Parathyroid adenoma (tissue), 2 donors: ENCODE measurements at regions not wholly inside any gene's neighbourhood (a gene's known extent, or its start where the extent isn't known, plus 50 kb on each side); places are given as distances from the start of the nearest gene placed in this dataset.

ENCODE experiments used
- H2AFZ ChIP-seq: fragments of 300-600 bp; sonication (generic); one replicate; pipeline ENCODE4 v1.7.0; 2017; ENCODE audit warnings: antibody characterized with exemption, mild to moderate bottlenecking
- H3K27ac ChIP-seq: fragments of 300-600 bp; sonication (generic); one replicate; pipeline ENCODE4 v1.7.0; 2017
- H3K27me3 ChIP-seq: fragments of 300-600 bp; sonication (generic); one replicate; pipeline ENCODE4 v1.7.0; 2017; ENCODE audit warnings: low read length; ENCODE audit not compliant: control insufficient read depth, insufficient read depth
- H3K36me3 ChIP-seq: fragments of 300-600 bp; sonication (generic); one replicate; pipeline ENCODE4 v1.7.0; 2017; ENCODE audit warnings: low read length; ENCODE audit not compliant: control insufficient read depth, insufficient read depth
- H3K4me1 ChIP-seq: fragments of 300-600 bp; sonication (generic); one replicate; pipeline ENCODE4 v1.7.0; 2017; ENCODE audit warnings: control low read depth
- H3K4me2 ChIP-seq: fragments of 300-600 bp; sonication (generic); one replicate; pipeline ENCODE4 v1.7.0; 2017; ENCODE audit warnings: low read length
- H3K4me3 ChIP-seq: fragments of 300-600 bp; sonication (generic); one replicate; pipeline ENCODE4 v1.7.0; 2017; ENCODE audit warnings: low read depth, low read length
- H3K79me2 ChIP-seq: fragments of 300-600 bp; sonication (generic); one replicate; pipeline ENCODE4 v1.7.0; 2017; ENCODE audit warnings: control low read depth
- H3K9ac ChIP-seq: fragments of 300-600 bp; sonication (generic); one replicate; pipeline ENCODE4 v1.7.0; 2017; ENCODE audit warnings: mild to moderate bottlenecking
- H3K9me3 ChIP-seq: fragments of 300-600 bp; sonication (generic); one replicate; pipeline ENCODE4 v1.7.0; 2017; ENCODE audit warnings: low read length; ENCODE audit not compliant: control insufficient read depth
- TF ChIP-seq, protein P1 (sequence below): fragments of 300-600 bp; sonication (generic); IDR thresholded peaks from one replicate; pipeline ENCODE4 v1.7.0; 2017; ENCODE audit warnings: antibody characterized with exemption, mild to moderate bottlenecking
- donor health status: primary hyperparathyroidism.

GRCh38 chr13:106786006-106786563 is 218.1 kb upstream of the ARGLU1 start:
- no peak overlapping the region for H3K4me2 ChIP-seq
- H2AFZ ChIP-seq, result no peak overlapping the region
- H3K36me3 ChIP-seq, result no peaks in the 10 kb centered on the region
- H3K9ac ChIP-seq, result no peak overlapping the region
- no peaks in the 10 kb centered on the region for H3K9me3 ChIP-seq
- no peaks in the 10 kb centered on the region for H3K79me2 ChIP-seq
- H3K27me3 ChIP-seq, result no peaks in the 10 kb centered on the region
- TF ChIP-seq, protein P1, sequence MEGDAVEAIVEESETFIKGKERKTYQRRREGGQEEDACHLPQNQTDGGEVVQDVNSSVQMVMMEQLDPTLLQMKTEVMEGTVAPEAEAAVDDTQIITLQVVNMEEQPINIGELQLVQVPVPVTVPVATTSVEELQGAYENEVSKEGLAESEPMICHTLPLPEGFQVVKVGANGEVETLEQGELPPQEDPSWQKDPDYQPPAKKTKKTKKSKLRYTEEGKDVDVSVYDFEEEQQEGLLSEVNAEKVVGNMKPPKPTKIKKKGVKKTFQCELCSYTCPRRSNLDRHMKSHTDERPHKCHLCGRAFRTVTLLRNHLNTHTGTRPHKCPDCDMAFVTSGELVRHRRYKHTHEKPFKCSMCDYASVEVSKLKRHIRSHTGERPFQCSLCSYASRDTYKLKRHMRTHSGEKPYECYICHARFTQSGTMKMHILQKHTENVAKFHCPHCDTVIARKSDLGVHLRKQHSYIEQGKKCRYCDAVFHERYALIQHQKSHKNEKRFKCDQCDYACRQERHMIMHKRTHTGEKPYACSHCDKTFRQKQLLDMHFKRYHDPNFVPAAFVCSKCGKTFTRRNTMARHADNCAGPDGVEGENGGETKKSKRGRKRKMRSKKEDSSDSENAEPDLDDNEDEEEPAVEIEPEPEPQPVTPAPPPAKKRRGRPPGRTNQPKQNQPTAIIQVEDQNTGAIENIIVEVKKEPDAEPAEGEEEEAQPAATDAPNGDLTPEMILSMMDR, result no peak
- H3K27ac ChIP-seq, result no peak overlapping the region
- H3K4me3 ChIP-seq, result no peak overlapping the region
- no peaks in the 10 kb centered on the region for H3K4me1 ChIP-seq

GRCh38 chr13:106774621-106775020 is 206.7 kb upstream of the ARGLU1 start:
- Histone ChIP-seq H3K79me2 (no peaks in the 10 kb centered on the region), H3K4me3 (no peak overlapping the region), H2AFZ (no peak overlapping the region), H3K4me1 (no peaks in the 10 kb centered on the region), H3K9ac (no peak overlapping the region), H3K36me3 (no peaks in the 10 kb centered on the region), H3K4me2 (no peak overlapping the region), H3K27me3 (no peaks in the 10 kb centered on the region), H3K9me3 (no peaks in the 10 kb centered on the region), H3K27ac (no peak overlapping the region)
- TF ChIP-seq, protein P1, result no peak

- no peak overlapping the region for H3K4me2 ChIP-seq
- no peak overlapping the region for H3K4me3 ChIP-seq
- no peaks in the 10 kb centered on the region for H3K36me3 ChIP-seq
- H3K9ac ChIP-seq, result no peak overlapping the region
- H3K27ac ChIP-seq, result no peak overlapping the region
- H3K79me2 ChIP-seq, result no peaks in the 10 kb centered on the region
- H3K9me3 ChIP-seq, result peaks cover 3% of the 10 kb centered on the region
- TF ChIP-seq, protein P1, result no peak
- no peaks in the 10 kb centered on the region for H3K4me1 ChIP-seq
- no peak overlapping the region for H2AFZ ChIP-seq
- H3K27me3 ChIP-seq, result no peaks in the 10 kb centered on the region
These were observed 204.2 kb upstream of the ARGLU1 start for GRCh38 chr13:106772006-106772601.

DNA sequence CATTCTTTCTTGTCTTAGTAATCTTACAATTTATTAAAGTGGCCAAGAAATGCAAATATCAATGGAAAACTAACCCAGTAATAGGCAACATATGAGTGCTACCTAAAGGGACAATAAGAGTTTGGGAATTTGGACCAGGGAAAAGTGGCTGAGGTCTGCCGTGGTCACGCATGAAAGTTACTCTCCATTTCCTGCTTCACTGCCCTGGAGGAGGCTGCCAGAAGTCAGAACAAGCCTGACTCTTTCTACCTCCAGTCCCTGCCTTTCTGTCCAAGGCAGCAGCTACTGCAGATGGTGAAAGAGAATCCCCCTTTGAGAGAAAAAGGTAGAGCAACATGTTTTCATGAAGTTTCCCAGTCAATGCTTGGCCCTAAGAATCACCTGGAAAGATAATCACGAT is 201.1 kb upstream of the ARGLU1 start:
- no peaks in the 10 kb centered on the region for H3K79me2 ChIP-seq
- TF ChIP-seq, protein P1, result no peak
- no peak overlapping the region for H3K27ac ChIP-seq

DNA sequence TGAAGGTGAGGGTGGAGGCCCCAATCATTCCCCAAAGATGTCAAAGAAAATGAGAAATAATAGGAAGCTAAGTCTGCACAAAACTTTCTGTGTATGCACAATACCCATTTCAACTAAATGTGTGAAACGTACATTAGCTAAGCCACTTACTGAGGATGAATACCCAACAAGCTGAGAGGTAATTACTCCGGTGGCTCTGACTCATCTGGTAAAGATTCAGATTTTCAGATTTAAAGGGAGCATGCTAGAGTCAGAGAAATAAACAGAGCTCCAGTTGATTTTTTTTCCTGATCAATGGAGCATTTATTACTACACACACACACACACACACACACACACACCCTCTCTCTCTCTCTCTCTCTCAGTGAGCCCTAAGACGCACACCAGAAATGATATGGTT is 194.8 kb upstream of the ARGLU1 start:
- Histone ChIP-seq H3K9me3 (peaks cover 3% of the 10 kb centered on the region), H3K27me3 (no peaks in the 10 kb centered on the region), H3K36me3 (no peaks in the 10 kb centered on the region), H2AFZ (no peak overlapping the region), H3K9ac (no peak overlapping the region), H3K4me2 (no peak overlapping the region), H3K27ac (no peak overlapping the region), H3K79me2 (no peaks in the 10 kb centered on the region), H3K4me1 (no peaks in the 10 kb centered on the region), H3K4me3 (no peak overlapping the region)
- TF ChIP-seq, protein P1, result no peak

More for the DNA sequence above, 201.1 kb upstream of the ARGLU1 start:
- no peaks in the 10 kb centered on the region for H3K4me1 ChIP-seq
- H3K4me3 ChIP-seq, result no peak overlapping the region
- no peaks in the 10 kb centered on the region for H3K27me3 ChIP-seq
- H2AFZ ChIP-seq, result no peak overlapping the region
- H3K9ac ChIP-seq, result no peak overlapping the region
- H3K36me3 ChIP-seq, result no peaks in the 10 kb centered on the region
- H3K9me3 ChIP-seq, result peaks cover 3% of the 10 kb centered on the region
- no peak overlapping the region for H3K4me2 ChIP-seq
